Erythroblast (primary cell): ENCODE measurements at regions not wholly inside any gene's neighbourhood (a gene's known extent, or its start where the extent isn't known, plus 50 kb on each side); places are given as distances from the start of the nearest gene placed in this dataset.
"Not testable (repeated sequence)": the region's sequence is repeated elsewhere in the genome, so short reads cannot be mapped to it uniquely, and the experiment has no call there.

ENCODE experiments used
- DNase-seq, 2 experiments: peaks; one replicate each; lab custom pipeline; 2025; lab: John Stamatoyannopoulos, UW
- GATA1 ChIP-seq: IDR thresholded peaks from 2 replicates; pipeline ENCODE4 v1.6.1; 2011; ENCODE audit warnings: low read depth, mild to moderate bottlenecking, control low read depth, low read length, moderate library complexity
- POLR2A ChIP-seq: IDR thresholded peaks from 2 replicates; pipeline ENCODE4 v1.6.1; 2011; ENCODE audit warnings: mild to moderate bottlenecking, low read length

DNA sequence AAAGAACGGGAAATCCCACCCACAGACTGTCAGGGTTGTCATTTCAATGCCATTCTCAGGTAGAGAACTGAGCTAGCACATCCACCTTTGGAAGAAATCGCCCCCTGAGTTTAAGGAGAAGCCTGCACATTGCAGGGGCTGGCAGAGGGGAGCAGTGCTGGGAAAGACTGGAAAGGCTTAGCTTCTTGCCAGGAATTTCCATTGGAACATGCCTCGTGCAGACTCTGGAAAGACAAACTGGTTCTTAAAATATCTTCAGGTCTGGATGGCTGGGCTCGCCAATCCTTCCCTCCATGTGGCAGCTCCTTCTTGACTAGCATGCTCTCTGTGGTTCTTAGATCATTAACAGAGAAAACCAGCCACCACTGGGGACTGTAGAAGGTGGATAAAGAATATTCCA is 414.1 kb downstream of the TSHZ3 start:
- no peak for DNase-seq
- no peak for TF ChIP-seq POLR2A
- no peak for TF ChIP-seq GATA1

DNA sequence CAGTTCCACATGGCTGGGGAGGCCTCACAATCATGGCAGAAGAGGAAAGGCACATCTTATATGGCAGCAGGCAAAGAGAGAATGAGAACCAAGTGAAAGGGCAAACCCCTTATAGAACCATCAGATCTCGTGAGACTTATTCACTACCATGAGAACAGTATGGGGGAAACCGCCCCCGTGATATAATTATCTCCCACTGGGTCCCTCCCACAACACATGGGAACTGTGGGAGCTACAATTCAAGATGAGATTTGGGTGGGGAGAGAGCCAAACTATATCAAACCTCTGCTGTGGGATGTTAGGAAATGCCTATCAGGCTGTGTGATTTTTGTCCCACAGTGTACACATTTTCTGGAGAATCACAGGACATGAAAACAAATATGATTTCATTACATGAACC is 415.8 kb downstream of the TSHZ3 start:
- DNase-seq: not testable (repeated sequence)

- TF ChIP-seq POLR2A (no peak), GATA1 (no peak)
- DNase-seq: no peak
These were observed 416.4 kb downstream of the TSHZ3 start for GRCh38 chr19:30932854-30933253.

GRCh38 chr19:30930941-30931706 is 418.1 kb downstream of the TSHZ3 start:
- DNase-seq: no peak
- TF ChIP-seq POLR2A (no peak), GATA1 (no peak)

- TF ChIP-seq GATA1 (no peak), POLR2A (no peak)
- DNase-seq: no peak
These were observed 421.5 kb downstream of the TSHZ3 start for GRCh38 chr19:30927705-30928104.

- no peak for DNase-seq
These were observed 424.6 kb downstream of the TSHZ3 start for GRCh38 chr19:30924670-30925069.

DNA sequence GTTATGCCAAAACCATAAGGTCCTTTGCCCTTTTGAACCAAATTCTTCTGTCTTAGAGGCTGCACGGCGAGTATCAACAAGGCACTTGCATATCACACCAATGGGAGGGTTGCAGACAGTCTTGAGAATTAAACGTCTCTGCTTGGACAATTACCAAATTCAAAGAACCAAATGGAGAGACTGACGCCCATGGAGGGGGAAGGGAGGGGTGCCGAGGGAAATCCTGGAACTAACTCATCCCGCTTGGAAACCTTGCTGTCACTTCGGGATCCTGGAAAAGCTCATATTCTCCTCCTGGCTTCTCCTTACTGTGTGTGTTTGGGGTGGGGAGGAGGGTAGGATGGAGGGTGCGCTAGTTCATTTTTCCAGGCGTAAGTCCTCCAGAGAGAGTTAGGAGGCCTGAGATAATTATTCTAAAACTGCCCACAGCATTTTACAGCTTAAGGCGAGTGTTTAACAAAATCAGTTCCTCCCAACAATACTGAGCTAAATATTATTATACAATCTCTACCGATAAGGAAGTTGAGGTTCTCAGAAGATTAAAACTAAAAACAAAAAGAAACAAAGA is 425.1 kb downstream of the TSHZ3 start:
- DNase-seq: no peak
- TF ChIP-seq GATA1 (no peak), POLR2A (no peak)

More at GRCh38 chr19:30924670-30925069, 424.6 kb downstream of the TSHZ3 start:
- TF ChIP-seq POLR2A (no peak), GATA1 (no peak)

DNA sequence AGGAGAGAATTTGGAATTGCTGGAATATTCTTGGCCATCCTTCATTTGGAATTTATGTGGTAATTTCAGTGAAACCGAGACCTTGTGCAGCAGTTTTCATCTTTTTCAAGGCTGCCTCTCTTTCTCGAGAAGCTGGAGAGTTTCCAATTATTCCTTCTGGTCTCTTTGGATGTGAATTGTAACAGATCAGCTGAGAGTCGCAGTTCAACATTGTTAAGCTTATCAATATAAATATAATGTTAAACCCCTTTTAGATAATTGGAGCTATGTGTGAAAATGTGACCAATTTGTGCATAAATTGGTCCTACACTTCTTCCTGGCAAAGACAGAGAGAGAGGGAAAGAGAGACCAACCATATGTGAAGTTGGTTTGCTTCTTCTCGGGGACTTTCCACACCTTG is 425.6 kb downstream of the TSHZ3 start:
- no peak for TF ChIP-seq GATA1
- no peak for TF ChIP-seq POLR2A
- DNase-seq: no peak

GRCh38 chr19:30923096-30923495 is 426.1 kb downstream of the TSHZ3 start:
- TF ChIP-seq GATA1: no peak
- no peak for TF ChIP-seq POLR2A
- DNase-seq: no peak

DNA sequence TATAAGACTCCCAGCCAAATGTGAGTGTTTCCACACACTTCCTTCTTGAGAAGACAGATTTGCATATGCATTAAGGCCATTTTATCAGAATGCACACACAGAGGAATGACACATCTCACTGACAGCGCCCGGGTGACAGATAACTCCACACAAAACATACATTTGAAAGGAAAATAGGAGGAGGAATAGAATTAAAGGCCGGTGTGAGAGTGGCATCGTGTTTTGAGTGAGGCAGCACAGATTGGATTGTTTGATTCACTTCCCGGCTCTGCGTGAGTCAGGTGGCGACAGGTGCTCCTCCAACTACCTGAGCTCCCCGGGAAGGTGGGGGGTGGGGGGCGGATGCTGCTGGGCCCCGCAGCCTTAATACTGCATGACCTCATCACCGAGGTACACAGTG is 429.0 kb downstream of the TSHZ3 start:
- DNase-seq: no peak
- no peak for TF ChIP-seq POLR2A
- TF ChIP-seq GATA1: no peak

GRCh38 chr19:30919737-30920136 is 429.5 kb downstream of the TSHZ3 start:
- TF ChIP-seq POLR2A: no peak
- no peak for TF ChIP-seq GATA1
- DNase-seq: no peak

DNA sequence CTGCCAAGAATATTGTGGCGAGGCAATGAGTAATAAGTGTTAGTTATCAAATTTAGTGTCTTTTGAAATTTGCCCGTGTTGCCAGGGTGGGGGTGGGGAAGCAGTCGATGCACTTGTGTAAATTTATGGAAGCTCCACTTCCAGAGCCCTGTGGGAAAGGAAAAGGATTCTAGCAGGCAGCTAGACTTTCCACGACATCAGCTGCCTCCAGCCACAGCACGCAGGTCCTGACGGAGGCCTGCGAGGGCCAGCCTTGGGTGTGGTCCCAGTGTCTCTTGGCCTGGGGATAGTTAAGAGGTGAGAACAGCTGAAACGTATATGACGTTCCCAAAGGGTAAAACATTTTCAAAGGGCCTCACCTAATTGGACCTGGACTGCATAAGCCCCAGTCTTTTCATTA is 433.0 kb downstream of the TSHZ3 start:
- TF ChIP-seq GATA1 (no peak), POLR2A (no peak)
- no peak for DNase-seq

- TF ChIP-seq GATA1 (no peak), POLR2A (no peak)
- DNase-seq: no peak
These were observed 437.7 kb downstream of the TSHZ3 start for GRCh38 chr19:30911491-30911890.

DNA sequence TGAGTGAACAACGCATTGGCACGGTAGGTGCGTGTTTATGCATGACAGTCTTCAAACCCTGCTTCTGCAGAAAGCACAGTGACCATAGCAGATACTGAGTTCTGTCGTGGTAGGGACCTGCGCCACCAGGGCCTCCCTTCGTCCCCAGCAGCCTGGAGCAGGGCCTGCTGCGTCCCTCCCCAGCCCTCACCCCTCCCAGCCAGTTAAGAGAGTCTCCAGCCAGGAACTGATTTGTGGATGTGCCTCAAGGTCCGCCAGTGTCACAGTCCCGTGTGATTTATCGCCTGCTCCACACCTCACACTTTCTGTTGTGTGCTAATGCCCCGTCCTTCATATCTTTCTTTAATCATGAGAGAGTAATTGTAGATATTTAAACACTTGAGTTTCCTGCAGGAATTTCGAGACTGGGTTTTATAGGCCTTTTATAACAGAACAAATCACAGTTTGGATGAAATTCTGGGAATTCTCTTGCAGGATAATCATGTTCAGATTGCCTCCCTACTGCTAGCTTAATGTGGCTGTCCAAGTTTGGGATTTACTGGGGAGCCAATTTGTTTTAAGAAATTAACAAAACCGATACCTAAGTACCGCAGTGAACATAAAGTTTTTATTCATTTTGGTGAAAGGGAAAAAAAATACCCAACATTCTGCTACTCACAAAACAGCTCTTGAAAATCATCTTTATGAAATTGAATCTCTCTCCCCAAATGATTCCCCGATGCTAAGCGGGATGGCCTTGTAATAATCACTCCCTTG is 438.6 kb downstream of the TSHZ3 start:
- no peak for TF ChIP-seq POLR2A
- TF ChIP-seq GATA1: no peak
- no peak for DNase-seq

DNA sequence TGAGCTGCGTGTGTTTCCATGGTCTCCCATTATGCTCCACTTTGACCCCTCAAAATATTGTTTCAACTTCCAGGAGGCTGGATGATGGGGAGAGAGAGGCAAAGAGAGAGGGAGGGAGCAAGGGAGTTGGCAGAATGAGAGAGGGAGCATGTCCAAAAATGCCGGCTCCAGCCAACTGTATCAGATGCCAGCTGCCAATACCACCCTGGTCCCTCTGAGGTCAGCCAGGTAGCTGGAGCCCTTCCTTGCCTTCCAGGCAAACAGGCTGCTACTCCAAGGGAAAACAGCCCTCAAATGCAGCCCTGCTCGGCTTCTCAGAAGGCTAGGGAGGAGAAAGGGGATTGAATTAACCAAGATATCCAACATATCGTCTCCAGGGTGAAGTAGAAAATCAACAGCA is 440.0 kb downstream of the TSHZ3 start:
- TF ChIP-seq GATA1: no peak
- no peak for TF ChIP-seq POLR2A
- no peak for DNase-seq
